HPDE6-E6E7 (cell line): ENCODE measurements at regions not wholly inside any gene's neighbourhood (a gene's known extent, or its start where the extent isn't known, plus 50 kb on each side); places are given as distances from the start of the nearest gene placed in this dataset.

Experiments
- DNase-seq: peaks from one replicate; pipeline ENCODE4 v3.0.0; 2011; ENCODE audit warnings: missing footprints; ENCODE audit errors: extremely low spot score

DNA sequence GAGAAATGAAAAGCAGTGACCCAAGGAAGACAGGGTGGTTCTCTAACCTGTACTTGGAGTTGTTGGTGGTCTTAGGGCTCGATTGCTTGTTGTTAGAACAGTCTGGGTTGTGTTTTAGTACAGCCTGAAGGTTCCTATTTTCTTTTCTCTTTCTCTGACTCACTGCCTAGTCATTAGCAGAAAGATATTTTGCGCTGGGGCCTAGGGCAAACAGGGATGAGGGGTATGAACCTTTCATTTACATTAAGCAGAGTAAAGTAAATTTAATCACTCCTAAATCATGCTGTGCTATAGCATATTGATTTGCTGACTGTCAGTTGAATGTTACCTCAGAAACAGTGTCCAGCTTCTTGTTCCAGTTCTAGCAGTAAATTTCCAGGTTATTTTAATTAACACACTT is 197.2 kb downstream of the RWDD3 start:
- DNase-seq = no peak

DNA sequence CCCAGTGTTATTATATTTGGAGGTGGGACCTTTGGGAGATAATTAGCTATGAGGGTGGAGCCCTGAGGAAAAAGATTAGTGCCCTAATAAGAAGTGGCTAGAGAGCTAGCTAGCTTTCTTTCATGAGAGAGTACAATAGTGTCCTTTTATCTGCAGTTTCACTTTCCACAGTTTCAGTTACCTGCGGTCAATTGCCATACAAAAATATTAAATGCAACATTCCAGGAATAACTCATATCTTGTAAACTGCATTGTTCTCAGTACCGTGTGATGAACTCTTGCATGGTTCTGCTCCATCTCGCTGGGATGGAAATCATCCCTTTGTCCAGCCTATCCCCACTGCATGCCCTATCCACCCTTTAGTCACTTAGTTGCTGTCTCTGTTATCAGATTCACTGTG is 201.6 kb downstream of the RWDD3 start:
- DNase-seq = no peak

DNA sequence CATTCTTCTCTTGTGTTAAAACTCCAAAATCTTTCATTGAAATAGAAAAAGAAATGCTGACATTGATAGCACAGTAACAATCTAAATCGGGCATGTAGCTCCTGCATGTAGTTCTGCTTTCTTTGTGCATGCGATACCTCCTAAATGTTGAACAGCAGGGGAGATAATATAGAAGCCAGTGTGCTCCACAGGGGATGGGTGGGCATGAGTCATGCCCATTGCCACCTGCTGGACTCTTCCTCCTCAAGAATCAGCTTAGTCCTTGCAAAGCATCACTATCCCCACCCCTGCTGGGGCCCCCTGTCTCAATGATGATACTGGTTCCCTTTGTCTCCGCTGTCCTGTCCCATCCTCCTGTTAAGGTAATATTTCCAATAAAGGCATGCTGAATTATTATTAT is 203.0 kb downstream of the RWDD3 start:
- no peak for DNase-seq

DNA sequence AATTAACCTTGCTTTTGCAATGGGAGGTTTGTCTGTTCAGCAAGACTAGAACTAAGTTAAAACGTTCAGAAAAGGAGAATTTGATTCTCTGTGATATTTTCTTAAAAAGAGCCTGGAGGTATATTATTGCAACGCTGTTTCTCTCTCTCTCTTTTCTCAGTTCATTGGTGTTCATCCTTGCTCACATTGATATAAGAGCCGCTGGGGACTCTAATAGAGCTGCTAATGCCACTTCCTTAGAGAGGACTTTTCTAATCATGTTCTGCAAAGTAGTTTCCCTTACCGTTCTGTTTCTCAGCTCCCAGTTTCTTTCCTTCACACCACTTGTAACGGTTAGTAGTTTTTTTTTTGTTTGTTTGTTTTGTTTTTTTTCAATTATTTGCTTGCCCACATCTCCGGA is 203.8 kb downstream of the RWDD3 start:
- no peak for DNase-seq

DNA sequence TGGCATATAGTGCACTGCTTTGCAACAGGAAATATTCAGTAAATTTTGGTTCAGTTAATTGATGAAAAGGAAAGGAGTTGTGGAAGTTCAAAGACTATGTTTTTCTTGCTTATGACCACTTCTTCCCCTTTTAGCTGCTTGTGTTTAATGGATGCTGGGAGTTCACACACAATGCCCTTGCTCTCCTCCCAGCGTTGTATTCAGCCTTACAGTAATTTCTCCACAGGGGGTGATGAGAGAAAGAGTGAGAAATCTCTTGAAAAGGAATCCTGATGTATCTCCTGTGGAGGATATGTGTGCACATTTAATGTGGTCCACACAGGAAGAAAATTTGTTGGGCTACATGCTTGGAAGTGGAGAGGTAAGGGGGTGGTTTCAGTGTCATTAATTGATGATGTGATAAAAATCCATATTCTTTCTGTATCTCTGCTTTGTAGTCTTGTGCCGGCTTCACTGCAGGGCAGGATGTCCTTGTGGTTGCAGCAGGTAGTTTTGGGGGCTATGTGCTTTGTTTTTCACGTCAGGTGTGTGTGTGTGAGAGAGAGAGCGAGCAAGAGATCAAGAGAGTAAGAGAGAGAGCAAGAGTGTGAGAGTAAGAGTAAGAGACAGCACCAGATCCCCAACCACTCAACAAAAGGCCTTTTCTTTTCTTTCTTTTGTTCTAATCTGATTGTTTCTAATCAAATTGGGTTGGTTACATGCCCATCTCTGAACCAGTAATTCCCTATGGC is 204.4 kb downstream of the RWDD3 start:
- no peak for DNase-seq

DNA sequence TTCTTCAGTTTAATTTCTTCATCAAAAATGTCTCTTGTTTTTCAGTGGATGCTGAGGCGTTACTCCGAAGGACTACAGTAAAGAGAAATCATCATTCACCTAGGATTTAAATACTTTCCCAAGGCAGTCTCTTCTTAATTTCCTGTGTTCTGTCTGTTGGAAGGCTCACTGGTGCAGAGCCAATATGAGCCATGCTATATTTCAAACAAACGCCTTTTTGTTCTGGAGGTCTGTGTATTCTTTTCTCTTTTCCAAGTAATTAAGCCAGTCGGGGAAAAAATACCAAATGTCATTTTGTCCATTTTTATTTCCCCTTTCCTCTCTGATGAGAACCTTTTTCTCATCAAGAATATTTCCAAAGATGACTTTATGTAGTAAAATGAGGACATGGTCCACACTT is 206.5 kb downstream of the RWDD3 start:
- no peak for DNase-seq

DNA sequence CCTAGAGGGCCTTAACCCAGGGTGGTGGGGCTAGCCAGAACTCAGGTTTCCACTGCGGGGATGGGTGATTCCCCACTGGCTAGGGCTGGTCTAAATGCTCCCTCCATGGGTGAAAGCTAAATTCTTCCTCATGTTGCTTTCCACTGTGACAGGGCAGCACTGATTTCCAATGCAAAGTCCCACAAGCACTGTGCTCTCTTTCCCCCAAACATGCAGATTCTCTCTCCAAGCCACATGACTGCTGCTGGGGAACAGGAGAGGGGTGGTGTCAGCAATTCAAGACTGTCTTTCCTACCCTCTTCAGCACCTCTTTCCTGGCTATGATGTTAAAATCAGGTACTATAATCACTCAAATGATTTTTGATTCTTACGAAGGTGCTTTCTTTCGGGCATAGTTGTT is 215.5 kb downstream of the RWDD3 start:
- DNase-seq = no peak

DNA sequence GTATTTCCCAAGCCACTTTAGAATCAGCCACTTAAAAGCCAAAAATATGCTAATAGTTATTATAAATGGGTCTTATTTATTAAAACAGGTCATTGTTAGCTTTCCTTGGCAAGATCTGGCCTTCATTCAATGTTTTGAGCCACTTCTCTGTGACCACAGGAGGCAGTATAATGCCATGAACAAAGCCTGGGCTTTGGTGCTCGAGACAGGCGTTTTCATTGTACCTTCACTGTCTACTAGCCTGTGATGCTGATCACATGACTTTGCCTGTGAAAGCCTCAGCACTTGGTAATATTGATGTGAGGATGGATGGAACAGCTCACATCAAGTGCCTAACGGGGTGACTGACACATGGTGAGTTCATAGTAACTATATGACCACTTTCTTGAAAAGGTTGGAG is 217.0 kb downstream of the RWDD3 start:
- no peak for DNase-seq

DNA sequence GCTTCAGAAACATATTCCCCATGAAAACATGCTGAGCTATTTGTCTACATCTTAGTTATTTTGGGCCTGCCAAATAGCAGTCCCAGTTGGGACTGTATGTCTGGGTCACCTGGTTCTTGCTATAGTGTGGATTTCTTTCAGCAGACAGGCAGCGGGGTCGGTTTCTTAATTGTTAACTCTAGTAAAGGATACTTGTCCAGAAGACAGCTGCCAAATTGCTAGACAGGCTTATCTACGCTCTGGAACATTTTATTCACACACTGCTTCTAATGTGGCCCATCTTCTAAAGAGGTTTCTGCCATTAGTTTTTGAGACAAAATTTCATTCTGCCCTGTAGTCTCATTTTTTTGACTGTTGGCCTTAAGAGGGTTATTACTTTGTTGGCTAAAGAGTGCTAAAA is 217.9 kb downstream of the RWDD3 start:
- DNase-seq = no peak

DNA sequence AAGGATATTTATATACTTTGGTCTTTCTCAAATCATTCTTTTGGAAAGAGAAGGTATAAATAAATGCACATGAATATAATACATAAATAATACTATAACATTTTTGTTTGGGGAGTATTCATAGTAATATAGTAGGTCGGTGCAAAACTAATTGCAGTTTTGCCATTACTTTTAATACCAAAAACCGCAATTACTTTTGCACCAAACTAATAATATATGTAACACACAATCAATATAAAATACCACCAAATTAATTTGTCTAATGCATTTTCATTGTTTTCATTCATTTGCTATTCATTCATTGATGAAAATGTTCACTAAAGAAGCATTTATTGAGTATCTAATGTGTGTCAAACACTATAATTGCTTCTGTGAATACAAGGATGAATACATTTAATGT is 219.0 kb downstream of the RWDD3 start:
- DNase-seq = no peak

DNA sequence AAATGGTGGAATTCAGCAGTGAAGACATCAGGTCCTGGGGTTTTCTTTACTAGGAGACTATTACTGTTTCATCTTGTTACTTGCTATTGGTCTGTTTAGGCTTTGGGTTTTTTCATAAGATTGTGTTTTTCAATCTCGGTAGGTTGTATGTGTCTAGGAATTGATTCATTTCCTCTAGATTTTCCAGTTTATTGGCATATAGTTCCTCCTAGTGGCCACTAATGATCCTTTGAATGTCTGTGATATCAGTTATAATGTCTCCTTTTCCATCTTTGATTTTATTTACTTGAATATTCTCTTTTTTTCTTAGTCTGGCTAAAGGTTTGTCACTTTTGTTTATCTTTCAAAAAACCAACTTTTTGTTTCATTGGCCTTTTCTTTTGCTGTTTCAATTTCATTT is 233.0 kb downstream of the RWDD3 start:
- DNase-seq = no peak

DNA sequence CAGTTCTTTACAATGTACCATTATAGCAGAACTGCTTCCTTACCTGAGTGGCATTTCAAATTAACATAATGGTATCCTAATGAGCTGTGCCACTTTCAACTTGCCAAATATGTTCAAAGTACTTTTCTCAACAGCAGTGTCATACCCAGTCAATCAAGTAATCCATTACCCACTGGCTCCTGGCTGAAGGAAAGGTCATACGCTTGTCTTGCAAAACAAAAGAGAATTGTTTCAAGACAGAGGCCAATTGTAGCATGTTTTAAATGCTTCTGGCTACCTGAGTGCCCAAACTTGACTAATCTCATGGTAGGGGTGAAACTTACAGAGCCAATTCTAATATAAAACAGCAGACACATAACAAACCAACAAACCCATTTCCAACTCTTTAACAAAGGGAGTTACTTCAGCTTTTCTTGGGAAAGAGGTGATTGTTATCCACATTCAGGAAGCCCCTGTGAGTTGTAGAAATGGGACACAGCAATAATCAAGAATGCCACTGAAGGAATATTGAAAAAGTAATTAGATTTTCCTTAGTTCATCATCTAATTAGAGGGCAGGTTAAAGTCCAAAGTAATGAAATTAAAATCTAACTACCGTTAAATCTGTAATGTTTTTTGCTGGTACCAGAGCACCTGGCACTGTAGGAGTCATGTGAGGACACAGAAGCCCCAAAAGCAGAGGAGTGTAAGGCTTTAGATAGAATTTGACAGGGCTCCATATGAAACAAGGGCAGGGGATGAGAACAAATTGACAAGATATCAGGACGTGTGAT is 241.9 kb downstream of the RWDD3 start:
- no peak for DNase-seq

DNA sequence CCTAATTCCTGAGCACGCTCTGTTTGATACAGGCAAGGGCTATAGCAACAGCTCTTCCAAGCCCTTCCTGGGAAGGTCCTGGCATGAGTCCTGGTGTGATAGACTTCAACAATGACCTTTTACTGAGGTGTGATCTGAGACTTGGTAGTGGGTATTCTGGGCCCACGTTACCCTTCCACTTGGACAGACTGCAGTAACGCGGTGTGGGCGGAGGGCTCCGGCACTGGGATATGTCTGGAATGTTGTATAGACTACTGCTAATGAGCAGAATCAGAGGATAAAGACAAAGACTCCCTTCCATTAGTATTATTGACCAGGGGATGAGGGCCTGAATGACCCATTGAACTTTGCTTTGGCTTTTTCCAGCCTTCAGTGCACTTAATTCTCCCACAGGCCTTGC is 262.3 kb downstream of the RWDD3 start:
- DNase-seq = no peak

DNA sequence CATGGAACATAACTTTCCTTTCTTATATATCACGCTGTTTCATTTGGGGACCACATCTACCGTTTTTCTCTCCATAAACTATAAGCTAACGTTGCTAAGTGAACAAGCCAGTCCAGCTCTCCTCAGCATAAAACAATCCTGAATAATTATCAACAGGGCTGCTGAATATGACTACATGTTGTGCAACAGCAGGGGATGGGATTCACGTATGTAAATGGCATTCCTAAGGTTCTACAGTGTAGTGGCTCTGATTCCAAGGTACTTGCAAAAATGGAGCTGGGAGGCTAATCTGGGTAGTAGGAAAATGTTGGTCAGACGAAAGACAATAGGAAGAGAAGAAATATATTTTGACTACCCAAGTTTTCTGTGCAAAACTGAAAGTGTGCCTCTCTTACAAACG is 262.8 kb downstream of the RWDD3 start:
- DNase-seq = no peak

DNA sequence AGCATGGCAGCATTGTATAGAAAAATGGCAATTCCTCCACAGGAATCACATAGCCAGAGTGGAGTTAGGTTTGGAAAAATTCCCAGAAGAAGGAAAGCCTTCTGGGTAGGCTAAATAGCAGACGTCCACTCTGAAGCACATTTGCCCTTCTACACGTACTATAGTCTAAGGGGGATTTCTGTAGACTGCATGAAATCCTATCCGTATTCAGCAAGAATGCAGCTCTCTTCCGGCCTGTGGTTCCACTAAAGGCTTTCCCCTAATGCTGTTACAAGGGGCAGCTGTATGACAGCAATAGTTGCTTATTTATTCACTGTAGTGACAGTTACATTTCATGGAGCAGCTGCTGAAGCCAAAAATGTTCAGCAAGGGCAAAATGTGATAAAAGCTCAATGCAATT is 263.6 kb downstream of the RWDD3 start:
- DNase-seq = no peak

DNA sequence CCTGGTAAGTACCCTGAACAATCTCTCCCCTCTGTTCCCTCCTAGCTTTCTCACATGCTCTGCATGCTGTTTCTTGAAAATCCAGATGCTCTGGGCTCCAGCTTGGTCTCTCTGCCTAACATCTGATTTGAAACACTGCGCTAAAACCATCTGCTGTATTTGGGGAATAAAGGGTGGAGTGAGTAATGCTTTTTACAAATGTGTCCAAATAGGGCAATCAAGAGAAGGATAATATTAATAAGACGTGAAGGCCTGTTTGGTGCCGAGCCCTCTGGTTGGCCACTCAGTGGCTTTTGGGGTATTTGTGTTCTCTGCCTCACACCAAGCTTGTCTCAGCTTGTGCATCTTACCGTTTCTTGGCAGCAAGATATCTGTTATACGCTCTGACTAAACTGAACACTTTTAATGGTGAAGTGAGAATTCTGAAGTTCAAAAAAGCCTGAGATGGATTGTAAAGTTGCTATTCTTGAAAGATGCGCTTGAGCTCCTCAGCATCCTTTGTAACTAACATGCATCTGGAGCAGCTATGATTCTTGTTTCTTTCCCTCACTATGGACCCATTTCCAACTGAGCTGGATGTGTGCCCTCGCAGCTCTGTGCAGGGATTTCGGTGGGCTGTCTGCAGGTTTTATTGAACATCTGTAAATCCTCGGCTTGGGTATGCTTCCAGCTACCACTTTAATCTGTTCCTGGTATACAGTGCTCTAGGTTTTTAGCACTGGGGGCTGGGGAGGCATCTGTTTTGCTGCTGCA is 269.4 kb downstream of the RWDD3 start:
- no peak for DNase-seq

DNA sequence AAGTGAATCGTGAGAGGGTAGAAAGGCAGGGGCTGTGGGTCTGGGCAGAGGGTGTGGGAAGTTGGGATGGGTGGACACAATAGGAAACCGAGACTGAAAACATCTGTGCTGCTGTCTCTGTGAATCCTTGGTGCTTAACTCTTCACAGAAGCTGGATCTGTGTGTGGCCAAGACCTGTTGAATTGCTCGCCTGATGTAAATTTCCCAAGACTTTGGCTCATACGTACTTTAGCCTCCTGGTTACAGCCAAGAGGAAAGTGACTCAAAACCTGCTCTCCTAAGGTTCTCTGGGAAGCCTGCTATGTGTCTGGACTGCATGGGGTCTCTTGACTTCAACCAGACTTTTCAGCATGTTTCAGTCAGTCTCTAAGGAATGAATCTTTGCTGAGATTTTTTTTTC is 270.3 kb downstream of the RWDD3 start:
- no peak for DNase-seq

DNA sequence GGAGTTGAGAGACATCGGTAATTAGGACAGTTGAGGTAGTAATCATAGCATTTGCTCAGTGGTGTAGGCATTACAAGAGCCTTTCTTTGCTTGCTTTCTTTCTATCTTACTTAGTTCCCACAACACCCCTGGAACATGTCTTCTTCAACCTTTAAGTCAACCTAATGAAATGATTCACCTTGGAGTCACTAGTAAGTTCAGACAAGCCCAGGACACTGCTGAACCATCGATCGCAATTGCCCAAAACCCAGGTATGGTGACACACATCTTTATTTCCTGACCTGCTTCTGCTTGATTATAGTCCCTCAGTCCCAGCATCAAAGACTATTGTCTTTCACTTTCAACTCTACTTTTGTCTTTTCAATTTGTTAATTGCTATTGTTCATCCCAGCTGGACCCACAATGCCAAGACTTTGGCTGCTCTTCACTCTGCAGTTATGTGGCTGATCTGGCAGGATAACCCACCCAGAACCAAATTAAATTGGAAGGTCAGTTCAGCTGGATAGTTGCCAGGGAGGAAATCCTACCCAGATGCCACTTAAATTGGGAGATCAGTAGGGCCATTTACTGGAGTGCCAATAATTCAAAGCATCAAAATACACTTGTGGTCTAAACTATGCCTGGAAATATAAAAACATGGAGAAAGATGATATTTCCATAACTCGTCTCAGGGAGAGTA is 272.9 kb downstream of the RWDD3 start:
- no peak for DNase-seq

DNA sequence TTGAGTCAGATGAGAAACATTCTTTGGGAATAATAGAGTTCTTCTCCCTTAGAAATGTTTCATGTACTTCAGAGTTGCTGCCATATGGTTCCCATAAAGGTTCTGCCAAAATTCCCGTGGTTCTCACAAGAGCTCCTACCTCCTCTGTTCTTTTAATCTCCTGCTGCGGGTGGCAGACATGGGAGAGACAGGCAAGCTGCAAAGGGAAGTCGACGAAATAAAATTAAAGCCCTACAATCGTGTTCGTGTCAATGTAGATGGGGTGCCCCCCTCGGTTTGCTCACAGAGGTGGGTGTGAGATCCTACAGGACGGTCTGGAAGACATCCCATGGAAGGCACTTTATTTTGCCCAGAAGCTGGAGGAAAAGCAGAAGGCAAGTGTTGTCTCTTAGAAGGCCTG is 276.0 kb downstream of the RWDD3 start:
- DNase-seq = no peak

DNA sequence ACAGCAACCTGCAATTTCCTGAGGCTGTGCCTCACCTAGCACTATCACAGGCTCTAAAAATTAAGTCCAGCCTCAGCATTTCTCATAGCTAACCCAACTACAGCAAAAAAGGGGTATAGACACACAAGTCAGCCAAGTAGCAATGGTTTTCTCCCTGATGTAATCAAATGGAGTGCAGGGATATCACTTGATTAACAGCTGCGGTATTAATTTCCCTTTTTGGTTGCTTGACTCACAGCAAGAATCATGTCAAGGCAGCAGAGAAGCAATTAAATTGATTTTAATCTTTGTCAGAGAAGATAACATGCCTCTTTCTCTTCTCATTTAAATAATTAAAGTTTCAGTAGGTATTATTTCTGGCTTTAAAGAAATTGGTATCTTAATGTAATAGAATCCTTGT is 278.9 kb downstream of the RWDD3 start:
- no peak for DNase-seq

DNA sequence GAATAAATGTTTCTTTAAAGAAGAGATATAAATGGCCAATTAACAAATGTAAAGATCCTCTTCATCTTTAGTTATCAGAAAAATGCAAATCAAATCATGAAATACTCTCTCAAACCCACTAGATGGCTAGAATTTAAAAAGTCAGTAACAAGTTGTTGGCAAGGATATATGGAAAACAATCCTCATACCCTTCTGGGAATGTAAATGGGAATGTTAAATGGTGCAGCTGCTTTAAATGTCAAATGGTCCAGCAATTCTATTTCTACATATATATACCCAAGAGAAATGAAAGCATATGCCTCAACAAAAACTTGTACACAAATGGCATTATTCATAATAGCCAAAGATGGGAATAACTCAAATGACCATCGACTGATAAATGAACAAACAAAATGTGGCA is 283.5 kb downstream of the RWDD3 start:
- no peak for DNase-seq

DNA sequence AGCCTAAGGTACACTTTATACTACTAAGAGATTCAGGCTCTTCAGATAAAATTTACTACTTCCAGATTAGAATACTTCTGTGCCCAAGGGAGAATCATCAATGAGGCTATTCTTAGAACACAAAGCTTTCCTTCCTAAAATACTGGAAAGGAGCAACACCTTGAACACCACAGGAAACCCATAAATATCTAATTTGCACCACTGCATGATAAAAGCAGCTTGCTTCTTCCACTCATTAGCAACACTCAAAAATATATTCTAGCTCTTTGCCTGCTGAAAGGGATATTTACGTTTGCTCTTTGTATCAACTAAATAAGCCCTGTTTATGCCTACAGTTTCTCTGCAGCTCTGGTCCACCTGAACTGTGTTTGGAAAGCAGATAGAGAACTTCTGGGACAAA is 284.3 kb downstream of the RWDD3 start:
- no peak for DNase-seq
